ENCODE measurements at regions not wholly inside any gene's neighbourhood (a gene's known extent, or its start where the extent isn't known, plus 50 kb on each side); places are given as distances from the start of the nearest gene placed in this dataset.

DNA sequence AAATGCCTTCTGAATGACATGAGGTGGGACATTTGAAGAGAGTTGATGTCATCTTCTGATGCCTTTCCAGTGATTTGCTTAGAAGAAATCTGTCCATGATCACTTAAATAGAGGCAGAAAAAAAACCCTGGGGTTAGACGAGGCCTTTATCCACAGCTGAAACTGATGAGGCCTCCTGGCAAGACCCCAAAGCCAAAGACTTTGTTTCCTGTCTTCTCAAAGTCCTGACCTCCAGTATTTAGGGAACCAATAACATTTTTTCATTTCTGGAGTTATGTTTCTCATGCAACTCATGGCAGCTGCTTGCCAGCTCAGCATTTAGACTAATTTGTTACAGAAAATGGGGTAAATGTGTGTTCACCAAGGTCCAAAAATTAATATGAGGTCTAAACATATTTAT lies 248.0 kb upstream of the PRDM1 start:
- DNase-seq: no peak

- no peak for DNase-seq
Observed at GRCh38 chr6:105836889-105837288, 249.2 kb upstream of the PRDM1 start.

- DNase-seq: no peak
Observed at GRCh38 chr6:105836379-105836778, 249.8 kb upstream of the PRDM1 start.

DNA sequence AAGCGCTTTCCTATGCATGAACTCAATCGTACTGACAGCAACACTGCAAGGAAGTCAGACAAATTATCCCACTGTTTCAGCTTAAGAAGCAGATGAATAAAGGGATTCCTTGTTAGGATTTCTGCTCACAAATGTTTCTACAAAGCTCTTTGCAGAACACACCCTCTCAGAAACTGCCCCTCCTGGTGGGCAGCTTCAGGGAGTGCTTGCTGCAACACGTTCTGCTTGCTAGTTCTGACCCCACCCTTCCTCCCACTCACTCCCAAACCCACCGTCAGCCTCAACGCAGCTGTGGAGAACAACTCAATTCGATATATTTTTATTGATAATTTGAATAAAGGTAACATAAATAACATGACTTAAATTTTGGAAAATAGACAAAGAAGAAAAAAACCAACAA lies 250.8 kb upstream of the PRDM1 start:
- DNase-seq: peak; percentile 7

DNA sequence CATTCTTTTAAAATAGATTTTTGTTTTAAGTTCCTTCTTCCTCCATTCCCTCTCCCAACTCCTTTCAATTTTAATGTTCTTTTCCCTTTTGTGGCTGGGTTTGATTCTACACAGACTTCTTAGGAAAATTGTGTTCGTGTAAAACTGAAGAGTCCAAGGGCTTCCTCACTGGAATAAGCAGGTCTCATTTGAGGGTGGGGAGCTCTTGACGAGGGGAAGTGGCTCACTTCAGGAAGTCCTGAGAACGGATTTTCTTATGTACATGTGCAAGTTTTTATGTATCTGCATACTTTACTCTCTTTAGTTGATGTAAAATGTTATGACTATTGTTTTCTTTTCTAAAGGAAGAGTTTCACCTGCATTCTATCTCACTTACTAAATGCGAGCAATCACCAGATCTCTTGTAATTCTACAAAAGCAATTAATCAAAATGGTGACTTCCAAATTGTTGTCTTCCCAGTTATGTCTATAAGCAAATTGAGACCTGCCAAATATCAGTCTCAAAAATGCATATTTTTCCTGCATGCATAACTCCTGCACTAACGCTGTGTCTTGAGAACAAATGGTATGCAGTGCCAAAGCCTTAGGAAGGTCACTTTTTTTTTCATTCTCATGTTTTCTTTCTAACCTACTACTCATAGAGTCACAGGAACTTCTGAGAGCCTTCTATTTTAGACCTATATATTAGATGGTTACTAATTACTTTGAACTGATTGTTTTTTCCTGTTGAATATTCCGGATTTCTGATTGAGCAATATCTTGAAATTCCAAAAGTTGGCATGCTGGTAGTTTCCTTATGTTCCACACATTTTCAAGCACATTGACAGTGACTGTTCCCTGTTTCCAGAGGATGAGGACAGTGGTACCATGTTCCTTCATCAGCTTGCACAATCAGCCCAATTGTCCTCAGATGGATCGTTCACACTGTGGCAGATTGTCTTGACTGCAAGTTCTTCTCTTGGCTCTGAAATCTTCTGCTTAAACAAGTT lies 251.9 kb upstream of the PRDM1 start:
- no peak for DNase-seq

GRCh38 chr6:105832313-105832761 lies 253.8 kb upstream of the PRDM1 start:
- no peak for DNase-seq

DNA sequence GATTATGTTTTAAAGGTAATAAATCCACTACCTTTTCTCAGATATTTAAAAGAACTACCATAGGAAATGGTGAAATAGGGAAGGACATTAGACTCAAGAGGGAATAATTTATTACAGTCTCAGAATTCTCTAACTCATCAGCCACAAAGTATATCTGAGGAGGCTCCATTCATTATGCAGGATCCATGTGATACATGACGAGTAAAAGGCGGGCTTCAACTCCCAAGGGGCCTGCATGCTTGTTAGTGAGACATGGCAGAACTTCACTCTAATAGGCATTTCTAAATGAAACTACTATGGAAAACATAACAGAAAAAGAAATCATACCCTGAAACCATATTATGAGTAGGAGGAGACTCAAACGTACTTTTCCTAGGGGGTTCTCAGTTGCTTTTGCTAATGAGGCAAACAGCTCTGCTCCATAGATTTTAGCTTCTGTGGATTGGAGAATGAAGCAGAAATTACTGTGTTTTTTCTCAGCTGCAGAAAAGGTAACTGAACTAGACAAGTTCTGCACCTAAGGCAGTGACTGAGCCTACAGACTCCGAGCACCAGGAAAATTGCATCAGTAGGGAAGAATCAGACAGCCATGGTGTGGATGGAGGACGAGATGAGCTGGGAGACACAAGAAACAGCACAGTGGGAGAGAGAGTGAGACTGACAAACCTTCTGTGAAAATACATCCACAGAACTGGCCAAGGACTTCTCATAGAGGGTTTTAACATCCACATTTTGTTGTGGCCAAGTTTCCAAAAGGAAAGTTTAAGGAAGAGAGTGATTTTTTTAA lies 254.6 kb upstream of the PRDM1 start:
- DNase-seq: no peak

- no peak for DNase-seq
Observed at GRCh38 chr6:105825210-105825609, 260.9 kb upstream of the PRDM1 start.

GRCh38 chr6:105824732-105825131 lies 261.4 kb upstream of the PRDM1 start:
- no peak for DNase-seq

GRCh38 chr6:105821777-105822176 lies 264.4 kb upstream of the PRDM1 start:
- no peak for DNase-seq

GRCh38 chr6:105821027-105821426 lies 265.1 kb upstream of the PRDM1 start:
- no peak for DNase-seq

DNA sequence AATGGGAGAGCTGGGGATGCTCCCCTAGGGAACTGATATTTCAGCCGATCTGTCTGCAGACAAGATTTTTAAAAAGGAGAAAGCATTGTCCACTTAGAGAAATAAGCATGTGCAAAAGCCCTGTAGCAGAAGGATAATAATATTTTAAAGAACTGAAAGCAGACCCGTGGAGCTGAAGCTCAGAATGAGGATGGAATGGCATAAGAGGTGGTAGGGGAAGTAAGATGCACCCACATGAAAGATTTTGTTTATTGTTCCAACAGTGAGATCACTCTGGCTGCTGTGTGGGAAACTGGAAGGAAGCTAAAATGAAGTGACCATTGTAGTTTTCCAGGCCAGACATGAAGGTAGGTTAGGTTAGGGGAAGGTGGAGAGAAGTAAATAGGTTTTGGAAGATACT lies 266.4 kb upstream of the PRDM1 start:
- no peak for DNase-seq

- DNase-seq: no peak
Observed at GRCh38 chr6:105818505-105818904, 267.6 kb upstream of the PRDM1 start.

- DNase-seq: no peak
Observed at GRCh38 chr6:105817961-105818360, 268.2 kb upstream of the PRDM1 start.

GRCh38 chr6:105817370-105817769 lies 268.8 kb upstream of the PRDM1 start:
- no peak for DNase-seq

- no peak for DNase-seq
Observed at GRCh38 chr6:105816847-105817246, 269.3 kb upstream of the PRDM1 start.

DNA sequence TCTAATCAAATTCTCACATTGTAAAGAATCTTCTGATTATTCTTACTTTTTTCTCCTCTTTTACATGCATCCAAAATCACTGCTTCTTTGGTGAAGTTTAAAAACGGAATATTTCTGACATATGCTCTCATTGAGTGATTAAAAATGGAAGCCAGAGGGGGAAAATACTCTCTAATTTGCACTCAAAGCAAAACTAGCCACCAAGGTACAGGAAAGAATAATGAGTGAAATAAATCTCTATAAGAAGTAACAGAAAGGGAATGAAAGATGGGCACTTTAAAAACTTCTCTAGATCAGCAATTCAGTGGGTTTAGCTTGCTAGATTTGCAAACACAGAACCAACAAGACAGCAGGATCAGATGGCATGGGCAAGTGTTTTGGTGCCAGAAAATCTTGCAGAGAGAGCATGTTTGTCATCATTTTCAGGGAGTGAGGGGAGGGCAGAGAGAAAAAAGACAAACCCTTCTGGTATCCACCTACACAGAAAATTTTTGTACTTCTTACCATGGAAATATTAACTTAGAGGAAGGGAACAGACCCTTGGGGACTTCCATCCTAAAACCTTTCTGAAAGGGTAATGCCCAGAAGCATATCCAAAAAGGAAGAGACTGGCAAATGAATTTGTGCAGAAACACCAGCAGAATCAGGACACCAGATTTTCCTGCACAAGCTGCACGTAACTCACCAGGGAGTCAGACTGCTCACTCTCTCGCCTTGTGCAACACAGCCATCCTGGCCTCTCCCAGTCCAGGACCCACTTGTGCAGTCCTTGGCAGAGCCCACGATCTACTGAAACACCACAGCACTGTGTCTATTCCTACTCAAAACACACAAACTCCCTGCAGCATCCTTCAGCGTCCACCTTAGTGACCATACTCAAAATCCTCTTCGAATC lies 270.2 kb upstream of the PRDM1 start:
- no peak for DNase-seq

- no peak for DNase-seq
Observed at GRCh38 chr6:105814745-105815536, 271.2 kb upstream of the PRDM1 start.

DNA sequence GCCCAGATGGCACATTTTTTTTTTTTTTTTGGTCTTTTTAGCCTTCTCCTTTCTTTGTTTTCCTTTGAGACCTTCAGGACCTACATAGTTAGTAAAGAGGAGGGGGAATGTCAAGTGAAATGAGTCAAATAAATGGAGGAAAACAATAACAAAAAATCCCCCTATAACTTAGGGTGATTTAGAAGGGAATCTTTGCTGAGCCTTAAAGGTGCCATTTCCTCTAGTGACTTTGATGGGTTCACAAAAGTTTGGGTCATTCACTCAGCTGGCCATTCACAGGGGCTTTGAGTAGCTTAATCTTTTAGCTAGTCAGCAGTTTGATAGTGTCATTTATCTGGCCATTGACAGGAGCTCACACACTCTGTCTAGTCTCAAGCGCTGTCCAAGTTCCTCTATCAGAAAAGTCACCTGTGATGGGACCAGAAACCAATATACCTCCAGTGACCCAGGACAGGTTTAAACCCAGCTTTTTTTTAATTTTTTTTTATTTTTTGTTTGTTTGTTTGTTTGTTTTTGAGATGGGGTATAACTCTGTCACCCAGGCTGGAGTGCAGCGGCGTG lies 275.1 kb upstream of the PRDM1 start:
- no peak for DNase-seq

- DNase-seq: peak; percentile 32
Observed at GRCh38 chr6:105810105-105810921, 275.8 kb upstream of the PRDM1 start.

- DNase-seq: no peak
Observed at GRCh38 chr6:105808571-105808970, 277.6 kb upstream of the PRDM1 start.
